ENCODE measurements at regions not wholly inside any gene's neighbourhood (a gene's known extent, or its start where the extent isn't known, plus 50 kb on each side); places are given as distances from the start of the nearest gene placed in this dataset.

GRCh38 chr3:164620423-164620822 is 457.9 kb downstream of the SI start:
- TF ChIP-seq ZNF70 (CRISPR knock-in tag; IDR thresholded peaks at IDR 0.05): no peak
- TF ChIP-seq CREB5 (CRISPR knock-in tag; IDR thresholded peaks at IDR 0.05; ENCODE audit: low read depth): no peak
- no peak for TF ChIP-seq BACH2 (CRISPR knock-in tag; IDR thresholded peaks at IDR 0.05; ENCODE audit: borderline replicate concordance)
- TF ChIP-seq RARB (CRISPR knock-in tag; IDR thresholded peaks at IDR 0.05): no peak
- TF ChIP-seq ISL1 (CRISPR knock-in tag; IDR thresholded peaks at IDR 0.05): no peak
- TF ChIP-seq ZNF8 (CRISPR knock-in tag; IDR thresholded peaks at IDR 0.05): no peak
- no peak for TF ChIP-seq POU6F1 (CRISPR knock-in tag; IDR thresholded peaks at IDR 0.05; ENCODE audit: borderline replicate concordance, low read depth)
